IPS DF 6.9 (cell line): ENCODE measurements at regions not wholly inside any gene's neighbourhood (a gene's known extent, or its start where the extent isn't known, plus 50 kb on each side); places are given as distances from the start of the nearest gene placed in this dataset.

Experiments used
- DNase-seq: peaks from one replicate; pipeline ENCODE4 v3.0.0-alpha.2; 2013; ENCODE audit warnings: low read depth, low spot score
- H3K27ac ChIP-seq: one replicate; pipeline ENCODE4 v1.5.1; 2013; ENCODE audit warnings: low read length, control low read depth
- H3K27me3 ChIP-seq: 2 replicates; pipeline ENCODE4 v1.6.1; 2013; ENCODE audit warnings: mild to moderate bottlenecking, low read length; ENCODE audit not compliant: control insufficient read depth, insufficient read depth
- H3K36me3 ChIP-seq: 2 replicates; pipeline ENCODE4 v1.6.1; 2013; ENCODE audit warnings: low read length; ENCODE audit not compliant: control insufficient read depth, insufficient read depth
- H3K4me1 ChIP-seq: 2 replicates; pipeline ENCODE4 v1.6.1; 2013; ENCODE audit warnings: low read length; ENCODE audit not compliant: control insufficient read depth, insufficient read depth
- H3K4me3 ChIP-seq: 2 replicates; pipeline ENCODE4 v1.5.1; 2013; ENCODE audit warnings: mild to moderate bottlenecking, low read length
- H3K9me3 ChIP-seq: 2 replicates; pipeline ENCODE4 v1.6.1; 2013; ENCODE audit warnings: low read length, inconsistent platforms; ENCODE audit not compliant: control insufficient read depth, insufficient read depth
- WGBS: extraction: QIAGEN DNeasy Blood & Tissue Kit; methylation state at CpG from one replicate; pipeline ENCODE4 v1.1.7; 2013; ENCODE audit warnings: mixed read lengths, missing lambda C conversion rate; ENCODE audit not compliant: insufficient read length, insufficient coverage; 5-methylcytosine and 5-hydroxymethylcytosine counted together

DNA sequence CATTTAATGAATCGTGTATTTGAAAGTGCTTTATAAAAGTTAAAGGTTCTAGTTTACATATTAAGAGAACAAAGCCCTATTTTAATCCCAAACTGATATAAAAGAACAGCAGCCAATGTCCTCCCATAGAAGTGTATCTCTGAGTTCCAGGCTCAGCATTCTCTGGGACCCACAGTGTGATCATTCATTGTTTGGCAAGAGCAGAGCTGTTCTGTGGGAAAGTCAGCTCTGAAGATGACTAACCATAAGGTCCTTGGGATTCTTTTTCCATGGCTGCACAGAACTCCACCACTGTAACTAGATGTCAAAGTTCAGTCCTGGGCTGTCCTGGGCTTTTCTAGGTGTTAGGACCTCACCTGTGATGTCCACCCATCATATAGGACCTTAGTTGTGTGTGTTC lies 157.0 kb upstream of the TLL1 start:
- DNase-seq = no peak
- Histone ChIP-seq H3K4me3 (no peak overlapping the region), H3K27ac (no peak overlapping the region), H3K27me3 (no peaks in the 10 kb centered on the region), H3K9me3 (no peaks in the 10 kb centered on the region), H3K36me3 (no peaks in the 10 kb centered on the region), H3K4me1 (no peaks in the 10 kb centered on the region)
- no CpG with 5 or more reads among the region's 1 CpG for WGBS

GRCh38 chr4:165716472-165716871 lies 156.6 kb upstream of the TLL1 start:
- H3K9me3 ChIP-seq = no peaks in the 10 kb centered on the region
- no peak for DNase-seq

DNA sequence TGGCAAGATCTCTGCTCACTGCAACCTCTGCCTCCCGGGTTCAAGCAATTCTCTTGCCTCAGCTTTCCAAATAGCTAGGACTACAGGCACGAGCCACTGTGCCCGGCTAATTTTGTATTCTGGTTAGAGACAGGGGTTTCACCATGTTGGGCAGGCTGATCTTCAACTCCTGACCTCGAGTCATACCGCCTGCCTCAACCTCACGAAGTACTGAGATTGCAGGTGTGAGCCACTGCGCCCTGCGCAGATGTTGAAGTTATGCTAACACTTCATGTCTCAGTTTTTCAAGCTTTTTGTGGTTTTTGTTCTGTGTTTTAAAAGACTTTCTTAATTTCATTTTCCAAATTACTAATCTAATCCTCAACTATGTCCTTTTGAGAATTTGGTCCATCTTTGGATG lies 154.4 kb upstream of the TLL1 start:
- H3K27ac ChIP-seq = no peak overlapping the region
- H3K4me1 ChIP-seq = no peaks in the 10 kb centered on the region; the same call in 1 of the 2 replicates
- H3K4me3 ChIP-seq = no peak overlapping the region
- H3K27me3 ChIP-seq = no peaks in the 10 kb centered on the region
- no CpG with 5 or more reads among the region's 8 CpGs for WGBS
- H3K36me3 ChIP-seq = no peaks in the 10 kb centered on the region
- no peaks in the 10 kb centered on the region for H3K9me3 ChIP-seq
- DNase-seq = no peak

More at GRCh38 chr4:165716472-165716871, 156.6 kb upstream of the TLL1 start:
- H3K4me1 ChIP-seq = no peaks in the 10 kb centered on the region
- no peak overlapping the region for H3K4me3 ChIP-seq
- H3K27me3 ChIP-seq = no peaks in the 10 kb centered on the region
- no peaks in the 10 kb centered on the region for H3K36me3 ChIP-seq
- no peak overlapping the region for H3K27ac ChIP-seq

- H3K4me1 ChIP-seq = no peaks in the 10 kb centered on the region; the same call in 1 of the 2 replicates
- H3K27me3 ChIP-seq = no peaks in the 10 kb centered on the region
- no peaks in the 10 kb centered on the region for H3K9me3 ChIP-seq
- no peak overlapping the region for H3K27ac ChIP-seq
- no peak overlapping the region for H3K4me3 ChIP-seq
- 100% methylated on average over 2 of the region's 2 CpGs for WGBS
- no peaks in the 10 kb centered on the region for H3K36me3 ChIP-seq
- DNase-seq = no peak
These were observed 152.5 kb upstream of the TLL1 start for GRCh38 chr4:165720411-165721082.

GRCh38 chr4:165721815-165722214 lies 151.2 kb upstream of the TLL1 start:
- no peaks in the 10 kb centered on the region for H3K36me3 ChIP-seq
- no peaks in the 10 kb centered on the region for H3K27me3 ChIP-seq
- WGBS = no CpG with 5 or more reads among the region's 4 CpGs
- no peak overlapping the region for H3K27ac ChIP-seq
- H3K9me3 ChIP-seq = no peaks in the 10 kb centered on the region
- DNase-seq = no peak
- no peaks in the 10 kb centered on the region; the same call in 1 of the 2 replicates for H3K4me1 ChIP-seq
- no peak overlapping the region for H3K4me3 ChIP-seq

- no peaks in the 10 kb centered on the region for H3K9me3 ChIP-seq
- H3K4me3 ChIP-seq = no peak overlapping the region
- no peaks in the 10 kb centered on the region for H3K27me3 ChIP-seq
- H3K4me1 ChIP-seq = no peaks in the 10 kb centered on the region; the same call in 1 of the 2 replicates
- WGBS = no CpG with 5 or more reads among the region's 4 CpGs
- no peak overlapping the region for H3K27ac ChIP-seq
- no peaks in the 10 kb centered on the region for H3K36me3 ChIP-seq
- DNase-seq = no peak
These were observed 149.8 kb upstream of the TLL1 start for GRCh38 chr4:165723051-165723795.

DNA sequence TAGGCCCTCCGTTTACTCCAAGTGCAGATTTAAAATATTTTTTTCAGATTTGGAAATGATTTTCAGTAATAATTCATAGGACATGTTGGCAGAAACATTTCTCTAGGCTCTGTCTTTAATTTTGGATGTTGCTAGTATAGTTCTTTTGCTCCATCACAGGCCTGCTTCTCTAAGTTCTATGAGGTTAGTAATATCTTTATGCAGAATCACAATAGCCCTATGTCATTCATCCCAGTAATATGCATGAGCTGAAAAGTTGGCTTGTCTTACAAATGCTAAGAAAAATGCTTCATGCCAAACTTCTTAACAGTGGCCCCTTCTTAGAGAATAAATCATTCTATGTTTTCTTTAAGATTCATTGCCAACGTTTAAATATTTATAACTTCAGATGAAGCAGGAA lies 148.3 kb upstream of the TLL1 start:
- no peaks in the 10 kb centered on the region for H3K9me3 ChIP-seq
- H3K4me1 ChIP-seq = no peaks in the 10 kb centered on the region; the same call in 1 of the 2 replicates
- no peaks in the 10 kb centered on the region for H3K27me3 ChIP-seq
- H3K36me3 ChIP-seq = no peaks in the 10 kb centered on the region
- H3K4me3 ChIP-seq = no peak overlapping the region
- no peak for DNase-seq
- H3K27ac ChIP-seq = no peak overlapping the region
- no CpG with 5 or more reads among the region's 2 CpGs for WGBS

- H3K27me3 ChIP-seq = no peaks in the 10 kb centered on the region
- no peak overlapping the region for H3K27ac ChIP-seq
- no peaks in the 10 kb centered on the region; the same call in 1 of the 2 replicates for H3K4me1 ChIP-seq
- no peak overlapping the region for H3K4me3 ChIP-seq
- no peaks in the 10 kb centered on the region for H3K36me3 ChIP-seq
- no peaks in the 10 kb centered on the region for H3K9me3 ChIP-seq
- no CpG with 5 or more reads among the region's 1 CpG for WGBS
- DNase-seq = no peak
These were observed 147.7 kb upstream of the TLL1 start for GRCh38 chr4:165725352-165725751.

- Histone ChIP-seq H3K27me3 (no peaks in the 10 kb centered on the region), H3K36me3 (no peaks in the 10 kb centered on the region), H3K27ac (no peak overlapping the region), H3K4me1 (no peaks in the 10 kb centered on the region; the same call in 1 of the 2 replicates), H3K9me3 (no peaks in the 10 kb centered on the region), H3K4me3 (no peak overlapping the region)
- no peak for DNase-seq
- WGBS = no CpG with 5 or more reads among the region's 2 CpGs
These were observed 146.2 kb upstream of the TLL1 start for GRCh38 chr4:165726831-165727230.

DNA sequence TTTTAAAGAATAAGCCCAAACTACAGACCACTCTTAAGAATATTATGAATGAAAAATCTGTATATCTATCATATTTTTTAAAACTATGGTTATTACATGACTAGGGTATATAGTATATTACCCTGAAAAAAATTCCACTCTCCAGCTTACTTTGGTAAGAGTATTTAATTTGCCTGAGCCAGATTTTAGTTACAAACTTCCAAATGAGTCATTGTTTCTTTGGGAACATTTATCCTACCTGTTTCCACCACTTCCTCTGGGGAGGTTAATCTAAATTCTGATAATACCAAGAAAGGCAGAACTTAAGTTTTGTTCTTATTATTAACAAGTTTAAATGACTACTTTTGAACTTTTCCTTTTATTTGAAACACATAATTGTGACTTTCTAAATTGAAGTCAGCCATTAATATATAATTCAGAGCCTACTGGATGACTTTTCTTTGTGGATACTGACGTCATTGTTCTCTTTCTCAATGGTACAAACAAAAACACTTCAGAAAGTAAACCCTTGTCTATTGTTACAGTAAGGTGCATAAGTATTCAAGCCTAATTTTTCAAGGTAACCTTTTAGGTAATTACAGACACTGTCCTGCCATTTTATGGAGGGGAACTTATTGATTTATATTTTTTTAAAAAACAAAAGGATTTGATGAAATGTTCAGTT lies 135.6 kb upstream of the TLL1 start:
- Histone ChIP-seq H3K27ac (no peak overlapping the region), H3K27me3 (no peaks in the 10 kb centered on the region), H3K4me1 (no peaks in the 10 kb centered on the region), H3K4me3 (no peak overlapping the region), H3K36me3 (no peaks in the 10 kb centered on the region), H3K9me3 (no peaks in the 10 kb centered on the region)
- DNase-seq = no peak
- no CpG with 5 or more reads among the region's 1 CpG for WGBS
